GM12878 (cell line): ENCODE measurements at regions not wholly inside any gene's neighbourhood (a gene's known extent, or its start where the extent isn't known, plus 50 kb on each side); places are given as distances from the start of the nearest gene placed in this dataset.

Source experiments
- BACH1 ChIP-seq: fragments of 450-650 bp; IDR thresholded peaks from 2 replicates; pipeline ENCODE4 v1.6.1; 2017; ENCODE audit warnings: mild to moderate bottlenecking, borderline replicate concordance
- CHD4 ChIP-seq: fragments of 200-600 bp; sonication (generic); IDR thresholded peaks from 2 replicates; pipeline ENCODE4 v1.6.1; 2016; ENCODE audit warnings: mild to moderate bottlenecking
- SMARCA5 ChIP-seq: fragments of 450-650 bp; IDR thresholded peaks from 2 replicates; pipeline ENCODE4 v1.6.1; 2017; ENCODE audit warnings: mild to moderate bottlenecking
- WRNIP1 ChIP-seq: IDR thresholded peaks from 2 replicates; pipeline ENCODE4 v1.6.1; 2011; ENCODE audit warnings: low read depth, low read length, improper control_type of control experiment, borderline replicate concordance
- TF ChIP-seq, protein P1 (sequence below): fragments of 450-650 bp; IDR thresholded peaks from 2 replicates; pipeline ENCODE4 v1.6.1; 2017; ENCODE audit warnings: mild to moderate bottlenecking, moderate library complexity
- TF ChIP-seq, protein P2 (sequence below): IDR thresholded peaks from 2 replicates; pipeline ENCODE4 v1.6.1; 2012; ENCODE audit warnings: low read depth, low read length, improper control_type of control experiment
- TF ChIP-seq, protein P3 (sequence below): fragments of 450-650 bp; IDR thresholded peaks from 2 replicates; pipeline ENCODE4 v1.6.1; 2016; ENCODE audit warnings: mild to moderate bottlenecking, moderate library complexity, borderline replicate concordance
- TF ChIP-seq, protein P4 (sequence below): fragments of 450-650 bp; formaldehyde crosslinking; IDR thresholded peaks from 2 replicates; pipeline ENCODE4 v1.4.0; 2020; ENCODE audit warnings: mild to moderate bottlenecking, moderate library complexity
- TF ChIP-seq, protein P5 (sequence below): IDR thresholded peaks from 2 replicates; pipeline ENCODE4 v1.6.1; 2012; ENCODE audit warnings: mild to moderate bottlenecking, low read depth, low read length

DNA sequence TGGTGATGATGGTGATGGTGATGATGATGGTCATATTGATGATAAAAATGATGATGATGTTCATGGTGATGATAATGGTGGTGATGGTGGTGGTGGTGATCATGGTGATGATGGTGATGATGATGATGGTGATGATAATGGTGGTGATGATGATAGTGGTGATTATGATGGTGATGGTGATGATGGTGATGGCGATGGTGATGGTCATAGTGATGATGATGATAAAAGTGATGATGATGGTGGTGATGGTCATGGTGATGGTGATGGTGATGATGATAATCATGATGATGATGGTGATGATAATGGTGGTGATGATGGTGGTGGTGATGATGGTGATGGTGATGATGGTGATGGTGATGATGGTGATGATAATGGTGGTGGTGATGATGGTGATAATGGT is 478.7 kb downstream of the TYW1 start (continued):
- TF ChIP-seq, protein P1, sequence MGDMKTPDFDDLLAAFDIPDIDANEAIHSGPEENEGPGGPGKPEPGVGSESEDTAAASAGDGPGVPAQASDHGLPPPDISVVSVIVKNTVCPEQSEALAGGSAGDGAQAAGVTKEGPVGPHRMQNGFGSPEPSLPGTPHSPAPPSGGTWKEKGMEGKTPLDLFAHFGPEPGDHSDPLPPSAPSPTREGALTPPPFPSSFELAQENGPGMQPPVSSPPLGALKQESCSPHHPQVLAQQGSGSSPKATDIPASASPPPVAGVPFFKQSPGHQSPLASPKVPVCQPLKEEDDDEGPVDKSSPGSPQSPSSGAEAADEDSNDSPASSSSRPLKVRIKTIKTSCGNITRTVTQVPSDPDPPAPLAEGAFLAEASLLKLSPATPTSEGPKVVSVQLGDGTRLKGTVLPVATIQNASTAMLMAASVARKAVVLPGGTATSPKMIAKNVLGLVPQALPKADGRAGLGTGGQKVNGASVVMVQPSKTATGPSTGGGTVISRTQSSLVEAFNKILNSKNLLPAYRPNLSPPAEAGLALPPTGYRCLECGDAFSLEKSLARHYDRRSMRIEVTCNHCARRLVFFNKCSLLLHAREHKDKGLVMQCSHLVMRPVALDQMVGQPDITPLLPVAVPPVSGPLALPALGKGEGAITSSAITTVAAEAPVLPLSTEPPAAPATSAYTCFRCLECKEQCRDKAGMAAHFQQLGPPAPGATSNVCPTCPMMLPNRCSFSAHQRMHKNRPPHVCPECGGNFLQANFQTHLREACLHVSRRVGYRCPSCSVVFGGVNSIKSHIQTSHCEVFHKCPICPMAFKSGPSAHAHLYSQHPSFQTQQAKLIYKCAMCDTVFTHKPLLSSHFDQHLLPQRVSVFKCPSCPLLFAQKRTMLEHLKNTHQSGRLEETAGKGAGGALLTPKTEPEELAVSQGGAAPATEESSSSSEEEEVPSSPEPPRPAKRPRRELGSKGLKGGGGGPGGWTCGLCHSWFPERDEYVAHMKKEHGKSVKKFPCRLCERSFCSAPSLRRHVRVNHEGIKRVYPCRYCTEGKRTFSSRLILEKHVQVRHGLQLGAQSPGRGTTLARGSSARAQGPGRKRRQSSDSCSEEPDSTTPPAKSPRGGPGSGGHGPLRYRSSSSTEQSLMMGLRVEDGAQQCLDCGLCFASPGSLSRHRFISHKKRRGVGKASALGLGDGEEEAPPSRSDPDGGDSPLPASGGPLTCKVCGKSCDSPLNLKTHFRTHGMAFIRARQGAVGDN: no peak
- TF ChIP-seq BACH1 (no peak), CHD4 (no peak), SMARCA5 (no peak), WRNIP1 (no peak)
- TF ChIP-seq, protein P2, sequence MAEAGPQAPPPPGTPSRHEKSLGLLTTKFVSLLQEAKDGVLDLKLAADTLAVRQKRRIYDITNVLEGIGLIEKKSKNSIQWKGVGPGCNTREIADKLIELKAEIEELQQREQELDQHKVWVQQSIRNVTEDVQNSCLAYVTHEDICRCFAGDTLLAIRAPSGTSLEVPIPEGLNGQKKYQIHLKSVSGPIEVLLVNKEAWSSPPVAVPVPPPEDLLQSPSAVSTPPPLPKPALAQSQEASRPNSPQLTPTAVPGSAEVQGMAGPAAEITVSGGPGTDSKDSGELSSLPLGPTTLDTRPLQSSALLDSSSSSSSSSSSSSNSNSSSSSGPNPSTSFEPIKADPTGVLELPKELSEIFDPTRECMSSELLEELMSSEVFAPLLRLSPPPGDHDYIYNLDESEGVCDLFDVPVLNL: no peak
- TF ChIP-seq, protein P3, sequence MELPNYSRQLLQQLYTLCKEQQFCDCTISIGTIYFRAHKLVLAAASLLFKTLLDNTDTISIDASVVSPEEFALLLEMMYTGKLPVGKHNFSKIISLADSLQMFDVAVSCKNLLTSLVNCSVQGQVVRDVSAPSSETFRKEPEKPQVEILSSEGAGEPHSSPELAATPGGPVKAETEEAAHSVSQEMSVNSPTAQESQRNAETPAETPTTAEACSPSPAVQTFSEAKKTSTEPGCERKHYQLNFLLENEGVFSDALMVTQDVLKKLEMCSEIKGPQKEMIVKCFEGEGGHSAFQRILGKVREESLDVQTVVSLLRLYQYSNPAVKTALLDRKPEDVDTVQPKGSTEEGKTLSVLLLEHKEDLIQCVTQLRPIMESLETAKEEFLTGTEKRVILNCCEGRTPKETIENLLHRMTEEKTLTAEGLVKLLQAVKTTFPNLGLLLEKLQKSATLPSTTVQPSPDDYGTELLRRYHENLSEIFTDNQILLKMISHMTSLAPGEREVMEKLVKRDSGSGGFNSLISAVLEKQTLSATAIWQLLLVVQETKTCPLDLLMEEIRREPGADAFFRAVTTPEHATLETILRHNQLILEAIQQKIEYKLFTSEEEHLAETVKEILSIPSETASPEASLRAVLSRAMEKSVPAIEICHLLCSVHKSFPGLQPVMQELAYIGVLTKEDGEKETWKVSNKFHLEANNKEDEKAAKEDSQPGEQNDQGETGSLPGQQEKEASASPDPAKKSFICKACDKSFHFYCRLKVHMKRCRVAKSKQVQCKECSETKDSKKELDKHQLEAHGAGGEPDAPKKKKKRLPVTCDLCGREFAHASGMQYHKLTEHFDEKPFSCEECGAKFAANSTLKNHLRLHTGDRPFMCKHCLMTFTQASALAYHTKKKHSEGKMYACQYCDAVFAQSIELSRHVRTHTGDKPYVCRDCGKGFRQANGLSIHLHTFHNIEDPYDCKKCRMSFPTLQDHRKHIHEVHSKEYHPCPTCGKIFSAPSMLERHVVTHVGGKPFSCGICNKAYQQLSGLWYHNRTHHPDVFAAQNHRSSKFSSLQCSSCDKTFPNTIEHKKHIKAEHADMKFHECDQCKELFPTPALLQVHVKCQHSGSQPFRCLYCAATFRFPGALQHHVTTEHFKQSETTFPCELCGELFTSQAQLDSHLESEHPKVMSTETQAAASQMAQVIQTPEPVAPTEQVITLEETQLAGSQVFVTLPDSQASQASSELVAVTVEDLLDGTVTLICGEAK: no peak
- TF ChIP-seq, protein P4, sequence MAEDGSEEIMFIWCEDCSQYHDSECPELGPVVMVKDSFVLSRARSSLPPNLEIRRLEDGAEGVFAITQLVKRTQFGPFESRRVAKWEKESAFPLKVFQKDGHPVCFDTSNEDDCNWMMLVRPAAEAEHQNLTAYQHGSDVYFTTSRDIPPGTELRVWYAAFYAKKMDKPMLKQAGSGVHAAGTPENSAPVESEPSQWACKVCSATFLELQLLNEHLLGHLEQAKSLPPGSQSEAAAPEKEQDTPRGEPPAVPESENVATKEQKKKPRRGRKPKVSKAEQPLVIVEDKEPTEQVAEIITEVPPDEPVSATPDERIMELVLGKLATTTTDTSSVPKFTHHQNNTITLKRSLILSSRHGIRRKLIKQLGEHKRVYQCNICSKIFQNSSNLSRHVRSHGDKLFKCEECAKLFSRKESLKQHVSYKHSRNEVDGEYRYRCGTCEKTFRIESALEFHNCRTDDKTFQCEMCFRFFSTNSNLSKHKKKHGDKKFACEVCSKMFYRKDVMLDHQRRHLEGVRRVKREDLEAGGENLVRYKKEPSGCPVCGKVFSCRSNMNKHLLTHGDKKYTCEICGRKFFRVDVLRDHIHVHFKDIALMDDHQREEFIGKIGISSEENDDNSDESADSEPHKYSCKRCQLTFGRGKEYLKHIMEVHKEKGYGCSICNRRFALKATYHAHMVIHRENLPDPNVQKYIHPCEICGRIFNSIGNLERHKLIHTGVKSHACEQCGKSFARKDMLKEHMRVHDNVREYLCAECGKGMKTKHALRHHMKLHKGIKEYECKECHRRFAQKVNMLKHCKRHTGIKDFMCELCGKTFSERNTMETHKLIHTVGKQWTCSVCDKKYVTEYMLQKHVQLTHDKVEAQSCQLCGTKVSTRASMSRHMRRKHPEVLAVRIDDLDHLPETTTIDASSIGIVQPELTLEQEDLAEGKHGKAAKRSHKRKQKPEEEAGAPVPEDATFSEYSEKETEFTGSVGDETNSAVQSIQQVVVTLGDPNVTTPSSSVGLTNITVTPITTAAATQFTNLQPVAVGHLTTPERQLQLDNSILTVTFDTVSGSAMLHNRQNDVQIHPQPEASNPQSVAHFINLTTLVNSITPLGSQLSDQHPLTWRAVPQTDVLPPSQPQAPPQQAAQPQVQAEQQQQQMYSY (CRISPR knock-in tag): no peak
- TF ChIP-seq, protein P5, sequence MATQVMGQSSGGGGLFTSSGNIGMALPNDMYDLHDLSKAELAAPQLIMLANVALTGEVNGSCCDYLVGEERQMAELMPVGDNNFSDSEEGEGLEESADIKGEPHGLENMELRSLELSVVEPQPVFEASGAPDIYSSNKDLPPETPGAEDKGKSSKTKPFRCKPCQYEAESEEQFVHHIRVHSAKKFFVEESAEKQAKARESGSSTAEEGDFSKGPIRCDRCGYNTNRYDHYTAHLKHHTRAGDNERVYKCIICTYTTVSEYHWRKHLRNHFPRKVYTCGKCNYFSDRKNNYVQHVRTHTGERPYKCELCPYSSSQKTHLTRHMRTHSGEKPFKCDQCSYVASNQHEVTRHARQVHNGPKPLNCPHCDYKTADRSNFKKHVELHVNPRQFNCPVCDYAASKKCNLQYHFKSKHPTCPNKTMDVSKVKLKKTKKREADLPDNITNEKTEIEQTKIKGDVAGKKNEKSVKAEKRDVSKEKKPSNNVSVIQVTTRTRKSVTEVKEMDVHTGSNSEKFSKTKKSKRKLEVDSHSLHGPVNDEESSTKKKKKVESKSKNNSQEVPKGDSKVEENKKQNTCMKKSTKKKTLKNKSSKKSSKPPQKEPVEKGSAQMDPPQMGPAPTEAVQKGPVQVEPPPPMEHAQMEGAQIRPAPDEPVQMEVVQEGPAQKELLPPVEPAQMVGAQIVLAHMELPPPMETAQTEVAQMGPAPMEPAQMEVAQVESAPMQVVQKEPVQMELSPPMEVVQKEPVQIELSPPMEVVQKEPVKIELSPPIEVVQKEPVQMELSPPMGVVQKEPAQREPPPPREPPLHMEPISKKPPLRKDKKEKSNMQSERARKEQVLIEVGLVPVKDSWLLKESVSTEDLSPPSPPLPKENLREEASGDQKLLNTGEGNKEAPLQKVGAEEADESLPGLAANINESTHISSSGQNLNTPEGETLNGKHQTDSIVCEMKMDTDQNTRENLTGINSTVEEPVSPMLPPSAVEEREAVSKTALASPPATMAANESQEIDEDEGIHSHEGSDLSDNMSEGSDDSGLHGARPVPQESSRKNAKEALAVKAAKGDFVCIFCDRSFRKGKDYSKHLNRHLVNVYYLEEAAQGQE: no peak
- TF ChIP-seq, all 136 proteins: peak for 0
